ENCODE measurements at regions not wholly inside any gene's neighbourhood (a gene's known extent, or its start where the extent isn't known, plus 50 kb on each side); places are given as distances from the start of the nearest gene placed in this dataset.

DNA sequence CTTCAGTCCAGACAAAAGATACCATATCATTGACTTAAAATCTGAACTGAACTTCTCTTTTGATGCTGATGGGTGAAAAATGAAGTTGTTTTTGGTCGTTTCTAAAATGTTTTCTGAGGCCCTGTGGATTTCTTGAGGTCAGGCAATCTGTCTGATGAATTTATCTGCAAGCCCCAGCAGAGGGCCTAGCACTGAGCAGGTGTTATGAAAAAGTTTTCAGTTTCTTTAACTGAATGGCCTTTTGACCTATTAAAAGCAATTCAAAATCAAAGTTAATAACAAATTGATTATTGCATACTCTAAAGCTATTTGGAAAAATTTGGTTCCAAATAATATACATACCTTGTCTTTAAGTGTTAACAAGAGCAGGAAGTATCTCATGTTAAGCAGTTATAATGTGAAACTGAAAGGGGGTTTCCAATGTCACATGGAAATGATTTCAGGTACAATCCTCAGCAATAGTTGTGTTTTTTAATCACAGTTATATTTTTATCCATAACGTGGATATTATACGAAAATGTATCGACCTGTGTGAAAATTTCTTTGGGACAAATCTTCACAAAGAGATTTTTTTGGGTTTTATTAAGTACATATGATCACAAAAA, 285.0 kb downstream of the SPANXN1 start:
- H3K4me3 ChIP-seq (ENCODE audit: low read length), result no peak overlapping the region
- ATAC-seq, result no peak
- 55% methylated on average over 4 of the region's 4 CpGs for WGBS
- DNase-seq, result no peak
- no peaks in the 10 kb centered on the region for H3K4me1 ChIP-seq (ENCODE audit: control insufficient read depth, insufficient read depth, low read length)
- H3K9me3 ChIP-seq (ENCODE audit: control insufficient read depth, low read length), result no peaks in the 10 kb centered on the region
- no peak overlapping the region for H3K27ac ChIP-seq (ENCODE audit: low read length)
- H3K27me3 ChIP-seq (ENCODE audit: control insufficient read depth, insufficient read depth), result no peaks in the 10 kb centered on the region
- intact Hi-C loops (cut with DNase I), result no loop called here

DNA sequence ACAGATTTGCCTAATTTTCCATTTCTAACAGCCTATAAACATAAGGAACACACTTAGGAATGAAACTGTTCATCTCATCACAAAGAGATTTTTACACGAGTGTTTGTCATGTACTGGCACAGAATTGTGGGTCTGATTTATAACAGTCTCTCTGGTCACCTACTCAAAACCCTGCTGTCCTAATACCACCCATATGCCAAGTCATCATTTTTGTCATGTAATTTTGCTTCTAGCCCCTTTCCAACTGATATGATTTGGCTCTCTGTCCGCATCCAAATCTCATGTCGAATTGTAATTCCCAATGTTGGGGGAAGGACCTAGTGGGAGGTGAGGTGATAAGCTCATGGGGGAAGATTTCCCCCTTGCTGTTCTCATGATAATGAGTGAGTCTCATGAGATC, 284.1 kb upstream of the SLITRK2 start:
- H3K4me1 ChIP-seq (ENCODE audit: control insufficient read depth, insufficient read depth, low read length), result no peaks in the 10 kb centered on the region
- H3K27me3 ChIP-seq (ENCODE audit: control insufficient read depth, insufficient read depth), result no peaks in the 10 kb centered on the region
- H3K4me3 ChIP-seq (ENCODE audit: low read length), result no peak overlapping the region
- no peak overlapping the region for H3K27ac ChIP-seq (ENCODE audit: low read length)
- intact Hi-C loops (cut with DNase I), result no loop called here
- H3K9me3 ChIP-seq (ENCODE audit: control insufficient read depth, low read length), result no peaks in the 10 kb centered on the region
- DNase-seq (no peak), ATAC-seq (no peak)
- WGBS, result 79% methylated on average over 3 of the region's 3 CpGs

DNA sequence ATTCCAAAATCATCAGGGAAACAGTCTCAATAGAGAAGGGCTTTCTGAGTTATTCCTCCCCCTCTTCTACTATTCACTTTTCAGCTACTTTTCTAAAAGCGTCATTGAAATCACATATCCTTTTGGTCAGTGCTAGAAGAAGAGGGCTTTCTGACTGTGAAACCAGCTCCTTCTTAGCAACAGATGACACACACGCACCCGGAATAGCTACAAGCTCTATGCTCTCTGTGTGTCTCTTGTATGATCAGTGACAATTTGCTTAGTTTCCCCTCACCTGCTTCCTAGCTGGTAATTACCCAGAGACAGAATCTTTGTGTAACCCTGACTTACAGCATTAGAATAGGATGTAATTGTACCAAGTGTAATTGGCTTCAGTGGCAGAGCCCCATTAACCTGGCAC, 268.1 kb upstream of the SLITRK2 start:
- intact Hi-C loops (cut with DNase I), result no loop called here
- Histone ChIP-seq H3K27me3 (ENCODE audit: control insufficient read depth, insufficient read depth) (no peaks in the 10 kb centered on the region), H3K4me1 (ENCODE audit: control insufficient read depth, insufficient read depth, low read length) (no peaks in the 10 kb centered on the region), H3K27ac (ENCODE audit: low read length) (no peak overlapping the region), H3K9me3 (ENCODE audit: control insufficient read depth, low read length) (no peaks in the 10 kb centered on the region), H3K4me3 (ENCODE audit: low read length) (no peak overlapping the region)
- ATAC-seq (no peak), DNase-seq (no peak)
- WGBS, result 82% methylated on average over 3 of the region's 3 CpGs

DNA sequence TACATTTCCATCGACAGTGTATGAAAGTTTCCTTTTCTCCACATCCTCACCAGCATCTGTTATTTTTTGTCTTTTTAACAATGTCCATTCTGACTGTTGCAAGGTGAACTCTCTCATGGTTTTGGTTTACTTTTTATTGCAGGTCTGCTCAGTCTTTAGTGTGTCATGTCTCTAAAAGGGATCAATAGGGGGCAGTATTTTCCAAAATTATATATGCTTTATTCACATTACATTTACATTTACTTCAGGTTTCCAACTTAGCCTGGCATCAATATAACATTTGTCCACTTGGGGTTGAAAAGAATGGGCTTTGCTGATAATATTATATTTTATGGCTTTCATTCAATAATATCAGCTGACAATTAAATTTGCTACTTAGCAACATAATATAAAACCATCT, 265.0 kb upstream of the SLITRK2 start:
- WGBS, result 58% methylated on average over 1 of the region's 1 CpG

DNA sequence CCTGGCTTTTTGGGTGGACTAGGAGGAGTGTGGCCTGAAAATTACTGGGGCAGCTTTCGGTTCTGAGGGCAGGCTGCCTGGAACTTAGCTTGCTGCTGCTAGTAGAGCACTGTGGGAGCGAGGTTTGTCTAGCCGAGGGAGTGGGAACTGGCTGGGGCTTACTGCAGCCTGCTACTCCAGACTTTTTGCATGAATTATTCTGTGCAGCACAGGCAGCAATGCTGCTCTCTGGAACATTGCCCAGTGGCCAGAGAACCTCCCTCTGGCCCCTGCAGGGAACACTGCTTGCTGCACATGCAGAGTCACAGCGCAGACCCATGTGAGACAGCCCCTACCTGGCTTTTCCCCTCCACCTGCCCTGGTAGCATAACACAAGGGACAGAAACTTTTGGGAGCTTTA, 263.9 kb upstream of the SLITRK2 start:
- no peak overlapping the region for H3K27ac ChIP-seq (ENCODE audit: low read length)
- 83% methylated on average over 4 of the region's 4 CpGs for WGBS
- no peaks in the 10 kb centered on the region for H3K9me3 ChIP-seq (ENCODE audit: control insufficient read depth, low read length)
- DNase-seq (no peak), ATAC-seq (no peak)
- H3K27me3 ChIP-seq (ENCODE audit: control insufficient read depth, insufficient read depth), result no peaks in the 10 kb centered on the region
- intact Hi-C loops (cut with DNase I), result no loop called here
- H3K4me3 ChIP-seq (ENCODE audit: low read length), result no peak overlapping the region
- no peaks in the 10 kb centered on the region for H3K4me1 ChIP-seq (ENCODE audit: control insufficient read depth, insufficient read depth, low read length)

More for the DNA sequence above, 265.0 kb upstream of the SLITRK2 start:
- no peaks in the 10 kb centered on the region for H3K27me3 ChIP-seq (ENCODE audit: control insufficient read depth, insufficient read depth)
- H3K4me1 ChIP-seq (ENCODE audit: control insufficient read depth, insufficient read depth, low read length), result no peaks in the 10 kb centered on the region
- no peak overlapping the region for H3K27ac ChIP-seq (ENCODE audit: low read length)
- no peak for DNase-seq
- no peak overlapping the region for H3K4me3 ChIP-seq (ENCODE audit: low read length)
- ATAC-seq, result no peak
- intact Hi-C loops (cut with DNase I), result no loop called here
- no peaks in the 10 kb centered on the region for H3K9me3 ChIP-seq (ENCODE audit: control insufficient read depth, low read length)

DNA sequence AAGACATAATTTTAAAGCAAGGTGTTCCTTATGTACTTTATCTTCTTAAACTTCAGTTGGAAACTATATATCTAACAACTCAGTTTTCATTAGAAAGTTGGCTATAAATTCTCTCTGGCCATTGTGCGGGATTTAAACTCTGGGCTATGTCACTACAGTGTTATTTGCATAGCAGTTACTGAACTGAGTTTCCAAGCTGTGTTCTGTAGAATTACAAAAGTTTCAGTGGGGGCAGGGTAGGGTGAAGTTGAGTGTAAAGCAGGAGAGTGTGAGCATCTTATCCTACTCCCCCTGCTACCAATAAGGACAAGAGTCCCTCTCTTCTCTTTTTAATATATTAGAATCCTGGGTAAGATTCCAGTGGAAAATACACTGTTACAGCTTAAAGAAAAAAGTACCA, 254.5 kb upstream of the SLITRK2 start:
- 58% methylated on average over 1 of the region's 1 CpG for WGBS
- DNase-seq (no peak), ATAC-seq (no peak)
- intact Hi-C loops (cut with DNase I), result no loop called here
- no peaks in the 10 kb centered on the region for H3K4me1 ChIP-seq (ENCODE audit: control insufficient read depth, insufficient read depth, low read length)
- H3K9me3 ChIP-seq (ENCODE audit: control insufficient read depth, low read length), result no peaks in the 10 kb centered on the region
- no peaks in the 10 kb centered on the region for H3K27me3 ChIP-seq (ENCODE audit: control insufficient read depth, insufficient read depth)
- H3K4me3 ChIP-seq (ENCODE audit: low read length), result no peak overlapping the region
- H3K27ac ChIP-seq (ENCODE audit: low read length), result no peak overlapping the region

DNA sequence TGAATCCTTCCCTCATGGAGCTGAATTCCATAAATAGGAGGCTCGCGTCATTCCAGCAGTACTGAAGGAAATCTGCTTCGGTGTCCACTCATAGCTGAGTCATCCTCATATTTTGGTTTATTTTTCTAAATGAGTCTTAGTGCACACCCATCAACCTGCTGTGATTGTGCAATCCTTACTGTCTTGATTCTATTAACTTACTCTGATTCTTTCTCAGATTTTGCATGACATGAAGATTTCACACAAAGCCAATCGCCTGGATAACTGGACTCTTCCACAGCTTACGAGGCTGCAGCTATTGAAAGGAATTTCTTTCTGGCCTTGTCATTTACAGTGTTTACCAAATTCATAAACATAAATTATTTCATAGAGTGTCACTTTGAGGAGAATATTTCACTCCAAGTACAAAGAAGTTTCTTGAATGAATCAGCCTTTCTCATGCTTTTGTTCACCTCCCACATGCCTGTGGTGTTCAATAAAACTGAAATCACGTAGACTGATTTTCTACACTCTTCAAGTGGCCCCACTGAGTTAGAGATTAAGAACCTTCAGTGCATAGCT, 207.6 kb upstream of the SLITRK2 start:
- 75% methylated on average over 6 of the region's 6 CpGs for WGBS
- DNase-seq (no peak), ATAC-seq (no peak)
- Histone ChIP-seq H3K27ac (ENCODE audit: low read length) (no peak overlapping the region), H3K9me3 (ENCODE audit: control insufficient read depth, low read length) (no peaks in the 10 kb centered on the region), H3K4me1 (ENCODE audit: control insufficient read depth, insufficient read depth, low read length) (no peaks in the 10 kb centered on the region), H3K4me3 (ENCODE audit: low read length) (no peak overlapping the region), H3K27me3 (ENCODE audit: control insufficient read depth, insufficient read depth) (no peaks in the 10 kb centered on the region)
- intact Hi-C loops (cut with DNase I), result no loop called here

DNA sequence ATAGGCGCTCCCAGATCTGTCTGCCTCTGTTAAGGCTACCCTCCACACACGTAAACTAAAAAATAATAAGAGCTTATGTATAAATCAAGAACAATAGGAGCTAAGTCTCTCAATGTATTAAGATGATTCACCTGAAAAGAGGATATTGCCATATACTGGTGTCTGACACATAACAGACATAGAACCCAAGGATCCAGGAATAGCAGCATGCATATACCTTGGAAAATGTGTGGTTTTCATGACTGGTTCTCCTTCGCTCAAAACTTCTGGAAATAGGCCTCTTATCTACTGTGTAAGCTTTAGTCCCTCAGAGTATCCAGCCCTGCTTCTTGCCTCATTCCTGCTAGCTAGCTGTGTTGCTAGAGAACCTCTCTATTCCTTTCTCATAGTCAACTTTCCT, 203.7 kb upstream of the SLITRK2 start:
- no peak for ATAC-seq

DNA sequence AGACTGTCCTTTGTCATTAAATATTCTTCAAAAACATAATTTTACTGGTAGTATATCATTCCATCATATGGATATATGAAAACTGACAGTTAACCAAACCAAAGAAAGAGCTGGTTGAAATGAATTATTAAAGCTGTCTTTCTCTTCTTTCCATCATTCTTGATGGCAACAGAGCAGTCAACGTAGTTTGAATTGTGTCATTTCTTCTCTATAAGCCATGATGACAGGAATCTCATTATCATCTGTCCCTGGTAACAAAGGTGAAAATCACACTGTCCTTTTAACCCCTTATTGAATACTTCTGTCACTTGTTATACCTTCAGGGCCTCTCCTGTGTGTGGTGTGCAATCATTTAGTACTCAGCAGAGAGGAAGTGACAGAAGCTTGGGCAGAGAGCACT, 197.0 kb upstream of the SLITRK2 start:
- ATAC-seq, result no peak
- no peaks in the 10 kb centered on the region for H3K4me1 ChIP-seq (ENCODE audit: control insufficient read depth, insufficient read depth, low read length)
- no peak for DNase-seq
- intact Hi-C loops (cut with DNase I), result no loop called here
- 21% methylated on average over 1 of the region's 1 CpG for WGBS
- H3K27ac ChIP-seq (ENCODE audit: low read length), result no peak overlapping the region
- H3K27me3 ChIP-seq (ENCODE audit: control insufficient read depth, insufficient read depth), result no peaks in the 10 kb centered on the region
- no peaks in the 10 kb centered on the region for H3K9me3 ChIP-seq (ENCODE audit: control insufficient read depth, low read length)
- no peak overlapping the region for H3K4me3 ChIP-seq (ENCODE audit: low read length)

More for the DNA sequence above, 203.7 kb upstream of the SLITRK2 start:
- no peaks in the 10 kb centered on the region for H3K9me3 ChIP-seq (ENCODE audit: control insufficient read depth, low read length)
- no peak for DNase-seq
- no peak overlapping the region for H3K4me3 ChIP-seq (ENCODE audit: low read length)
- H3K27ac ChIP-seq (ENCODE audit: low read length), result no peak overlapping the region
- 82% methylated on average over 3 of the region's 3 CpGs for WGBS
- intact Hi-C loops (cut with DNase I), result no loop called here
- no peaks in the 10 kb centered on the region for H3K4me1 ChIP-seq (ENCODE audit: control insufficient read depth, insufficient read depth, low read length)
- no peaks in the 10 kb centered on the region for H3K27me3 ChIP-seq (ENCODE audit: control insufficient read depth, insufficient read depth)

DNA sequence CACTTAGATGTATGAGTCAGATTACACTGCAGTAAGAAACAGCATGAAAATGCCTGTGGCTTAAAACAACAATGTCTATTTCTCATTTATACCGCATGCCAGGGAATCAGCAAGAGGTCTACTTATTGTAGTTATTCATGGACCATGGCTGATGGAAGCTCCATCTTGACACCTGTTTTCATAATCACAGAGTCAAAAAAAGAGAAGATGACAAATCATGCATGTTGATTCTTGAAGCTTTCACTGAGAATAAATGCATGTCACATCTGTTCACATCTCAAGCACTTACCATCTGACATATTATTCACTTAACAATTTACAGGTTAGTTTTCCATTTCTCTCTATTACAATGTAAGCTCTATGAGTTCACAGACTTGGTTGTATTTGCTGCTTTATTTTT, 194.2 kb upstream of the SLITRK2 start:
- Histone ChIP-seq H3K4me3 (ENCODE audit: low read length) (no peak overlapping the region), H3K9me3 (ENCODE audit: control insufficient read depth, low read length) (no peaks in the 10 kb centered on the region), H3K27ac (ENCODE audit: low read length) (no peak overlapping the region), H3K27me3 (ENCODE audit: control insufficient read depth, insufficient read depth) (no peaks in the 10 kb centered on the region), H3K4me1 (ENCODE audit: control insufficient read depth, insufficient read depth, low read length) (no peaks in the 10 kb centered on the region)
- intact Hi-C loops (cut with DNase I), result no loop called here
- DNase-seq (no peak), ATAC-seq (no peak)
- 85% methylated on average over 1 of the region's 1 CpG for WGBS

DNA sequence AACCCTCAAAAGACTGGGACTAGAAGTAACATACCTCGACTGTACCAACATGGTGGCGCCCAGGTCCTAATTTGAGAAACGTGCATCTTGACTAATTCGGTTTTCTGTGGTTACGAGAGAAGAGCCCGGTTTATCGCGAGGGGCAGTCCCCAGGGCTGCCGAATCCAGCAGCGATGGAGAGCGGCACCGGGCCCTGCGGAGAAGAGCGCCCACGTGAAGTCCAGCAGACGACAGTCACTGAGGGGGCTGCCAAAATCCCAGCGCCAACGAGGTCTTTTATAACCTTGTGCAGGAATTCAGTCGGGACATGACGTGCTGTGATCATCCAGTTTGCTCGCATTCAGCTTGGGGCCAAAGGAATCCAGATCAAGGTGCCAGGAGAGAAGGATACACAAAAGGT, 187.5 kb upstream of the SLITRK2 start:
- H3K9me3 ChIP-seq (ENCODE audit: control insufficient read depth, low read length), result no peaks in the 10 kb centered on the region
- no peak overlapping the region for H3K4me3 ChIP-seq (ENCODE audit: low read length)
- peak in 1 of 3 donors; percentile 21 for DNase-seq
- ATAC-seq, result no peak
- intact Hi-C loops (cut with DNase I), result no loop called here
- no peak overlapping the region for H3K27ac ChIP-seq (ENCODE audit: low read length)
- H3K4me1 ChIP-seq (ENCODE audit: control insufficient read depth, insufficient read depth, low read length), result no peaks in the 10 kb centered on the region
- WGBS, result 93% methylated on average over 21 of the region's 21 CpGs
- H3K27me3 ChIP-seq (ENCODE audit: control insufficient read depth, insufficient read depth), result no peaks in the 10 kb centered on the region

Measured in right cardiac atrium (tissue), 5 donors.